ENCODE measurements at regions not wholly inside any gene's neighbourhood (a gene's known extent, or its start where the extent isn't known, plus 50 kb on each side); places are given as distances from the start of the nearest gene placed in this dataset.

DNA sequence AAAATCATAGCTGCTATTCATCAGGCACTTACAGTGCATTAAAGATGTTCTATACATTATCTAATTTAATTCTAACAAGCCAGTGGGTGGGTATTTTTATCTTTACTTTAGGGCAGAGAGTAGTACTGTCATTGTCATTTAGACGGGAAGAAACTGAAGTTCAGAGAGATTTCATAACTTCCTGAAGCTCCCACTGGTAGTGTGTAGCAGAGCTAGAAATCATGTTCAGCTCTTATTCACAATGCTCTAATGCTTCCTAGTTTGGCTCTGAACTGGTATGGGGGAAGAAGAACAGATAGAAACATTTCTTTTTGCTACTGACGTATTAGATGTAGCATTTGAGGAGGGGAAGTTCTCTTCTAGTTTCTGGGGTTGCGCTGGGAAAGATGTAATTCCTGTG lies 116.7 kb downstream of the CYP26A1 start:
- TF ChIP-seq CTCF (conservative IDR thresholded peaks at IDR 0.05; ENCODE audit: low read depth, low read length) (no peak), MAFK (IDR thresholded peaks at IDR 0.05; ENCODE audit: low read depth, low read length) (no peak), BHLHE40 (IDR thresholded peaks at IDR 0.05; ENCODE audit: low read depth, low read length) (no peak), POLR2A (IDR thresholded peaks at IDR 0.05; ENCODE audit: low read depth, low read length) (no peak), CEBPB (IDR thresholded peaks at IDR 0.05; ENCODE audit: low read depth, low read length) (no peak), SMC3 (IDR thresholded peaks at IDR 0.05; ENCODE audit: low read depth, low read length) (no peak), RAD21 (IDR thresholded peaks at IDR 0.05; ENCODE audit: low read length) (no peak), RFX5 (IDR thresholded peaks at IDR 0.05; ENCODE audit: low read depth, low read length) (no peak), MXI1 (IDR thresholded peaks at IDR 0.05; ENCODE audit: borderline replicate concordance, low read depth, low read length) (no peak), CHD1 (IDR thresholded peaks at IDR 0.05; ENCODE audit: low read depth, low read length) (no peak), MAZ (IDR thresholded peaks at IDR 0.05; ENCODE audit: borderline replicate concordance, low read depth, low read length) (no peak)
- TF ChIP-seq, protein P1, sequence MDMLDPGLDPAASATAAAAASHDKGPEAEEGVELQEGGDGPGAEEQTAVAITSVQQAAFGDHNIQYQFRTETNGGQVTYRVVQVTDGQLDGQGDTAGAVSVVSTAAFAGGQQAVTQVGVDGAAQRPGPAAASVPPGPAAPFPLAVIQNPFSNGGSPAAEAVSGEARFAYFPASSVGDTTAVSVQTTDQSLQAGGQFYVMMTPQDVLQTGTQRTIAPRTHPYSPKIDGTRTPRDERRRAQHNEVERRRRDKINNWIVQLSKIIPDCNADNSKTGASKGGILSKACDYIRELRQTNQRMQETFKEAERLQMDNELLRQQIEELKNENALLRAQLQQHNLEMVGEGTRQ (IDR thresholded peaks at IDR 0.05; ENCODE audit: low read depth, low read length): no peak

All from IMR-90 (cell line).